Activated CD8-positive, alpha-beta memory T cell treated with anti-CD3 and anti-CD28 coated beads, Interleukin-2, amount 50 U/mL, for 1 hour (primary cell): ENCODE measurements at regions not wholly inside any gene's neighbourhood (a gene's known extent, or its start where the extent isn't known, plus 50 kb on each side); places are given as distances from the start of the nearest gene placed in this dataset.

Experiments
- DNase-seq: peaks from one replicate; pipeline ENCODE4 v3.0.0-alpha.2; 2020; ENCODE audit errors: extremely low read depth

DNA sequence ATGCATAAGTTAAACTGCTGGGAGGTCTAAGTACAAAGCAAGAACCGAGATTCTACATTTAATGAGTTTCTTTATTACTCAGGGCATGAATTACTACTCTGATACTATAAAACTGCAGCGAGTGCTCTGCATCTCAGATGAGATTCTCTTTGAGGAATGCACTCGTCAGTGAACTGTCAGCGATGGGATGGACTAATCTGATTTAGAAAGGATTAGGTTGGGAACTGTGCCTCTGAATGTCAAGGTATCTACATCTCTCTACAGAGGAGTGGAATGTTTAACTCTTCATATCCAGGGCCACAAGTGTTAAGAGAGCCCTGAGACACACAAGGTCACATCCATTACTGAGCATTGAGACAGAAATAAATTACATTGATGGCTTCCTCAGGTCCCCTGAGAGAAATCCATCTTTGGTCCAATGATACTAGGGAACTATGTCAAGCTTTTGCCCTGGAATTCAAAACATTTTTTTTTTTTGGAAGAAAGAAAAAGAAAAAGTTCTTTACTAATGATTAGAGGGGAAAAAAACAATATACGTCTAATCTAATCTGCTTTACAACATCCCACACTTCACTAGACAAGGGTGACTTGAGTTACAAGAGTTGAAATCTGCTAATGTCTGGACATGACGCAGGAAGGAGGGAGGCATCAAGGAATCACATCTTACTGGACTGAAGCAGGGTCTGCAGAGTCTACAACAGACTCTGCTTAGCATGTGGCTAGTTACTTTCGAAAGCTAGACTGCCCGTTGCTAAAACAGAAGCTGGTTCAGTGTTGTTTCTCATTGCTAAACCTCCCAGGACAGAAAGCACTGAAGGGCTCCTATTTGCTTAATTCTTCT lies 270.0 kb upstream of the TLE4 start:
- DNase-seq = no peak

DNA sequence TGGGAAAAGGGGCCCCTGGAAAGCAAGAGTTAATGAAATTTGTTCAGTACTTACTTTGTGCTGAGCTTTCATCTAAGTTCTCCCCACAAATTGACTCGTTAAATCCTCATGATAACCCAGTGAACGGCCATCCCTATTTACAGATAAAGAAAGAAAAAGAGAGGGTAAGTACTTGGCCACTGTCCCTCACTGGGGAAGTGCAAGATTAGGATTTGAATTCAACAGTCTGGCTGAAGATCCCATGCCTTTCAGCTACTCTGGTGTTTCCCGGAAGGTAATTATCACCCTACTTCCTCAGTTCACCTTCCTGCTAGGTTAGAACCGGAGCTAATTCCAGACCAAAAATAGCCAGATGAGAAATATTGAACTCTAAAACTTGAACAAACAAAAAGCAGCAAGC lies 269.2 kb upstream of the TLE4 start:
- DNase-seq = no peak

DNA sequence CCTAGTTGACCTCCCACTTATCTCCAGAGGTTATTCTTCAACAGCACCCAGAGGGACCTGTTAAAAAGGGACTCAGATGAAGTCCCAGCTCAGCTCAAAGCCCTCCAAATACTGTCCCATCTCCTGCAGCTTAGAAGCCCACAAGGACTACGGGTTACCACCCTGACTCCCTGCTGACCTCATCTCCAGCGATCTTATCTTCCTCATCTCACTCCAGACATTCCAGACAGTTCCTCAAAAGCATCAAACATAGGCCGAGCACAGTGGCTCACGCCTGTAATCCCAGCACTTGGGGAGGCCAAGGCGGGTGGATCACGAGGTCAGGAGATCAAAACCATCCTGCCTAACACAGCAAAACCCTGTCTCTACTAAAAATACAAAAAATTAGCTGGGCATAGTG lies 263.8 kb upstream of the TLE4 start:
- no peak for DNase-seq

DNA sequence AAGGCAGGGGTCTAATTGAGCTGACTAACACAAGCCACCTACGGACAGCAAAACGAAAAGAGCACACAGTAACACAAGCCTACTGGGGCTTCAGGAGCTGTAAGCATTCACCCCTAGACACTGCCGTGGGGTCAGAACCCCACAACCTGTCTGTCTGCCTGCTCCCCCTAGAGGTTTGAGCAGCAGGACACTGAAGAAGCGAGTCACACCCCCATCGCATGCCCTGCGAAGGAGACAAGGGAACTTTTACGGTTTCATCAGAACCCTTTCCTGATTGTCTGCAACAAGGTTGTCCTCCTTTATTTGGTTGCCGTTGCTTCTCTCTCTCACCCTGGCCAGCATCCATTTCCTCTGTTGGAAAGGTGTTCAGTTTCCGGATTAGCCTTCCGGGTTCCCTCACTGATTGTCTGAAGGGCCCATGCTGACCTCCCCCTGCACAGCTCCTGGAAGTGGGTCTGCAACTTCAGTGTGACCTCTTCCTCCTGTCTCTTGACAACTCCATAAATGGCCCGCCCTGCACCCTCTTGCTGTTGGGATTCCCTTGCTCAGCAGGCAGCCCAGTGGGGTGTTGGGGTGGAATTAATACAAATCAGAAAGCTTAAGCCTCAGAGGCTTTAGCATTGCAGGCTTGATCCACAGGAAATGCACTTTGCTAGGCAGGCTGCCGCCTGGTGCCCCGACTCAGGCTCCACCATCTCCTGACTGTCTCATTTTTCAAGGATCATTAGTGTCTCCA lies 258.9 kb upstream of the TLE4 start:
- DNase-seq = no peak

DNA sequence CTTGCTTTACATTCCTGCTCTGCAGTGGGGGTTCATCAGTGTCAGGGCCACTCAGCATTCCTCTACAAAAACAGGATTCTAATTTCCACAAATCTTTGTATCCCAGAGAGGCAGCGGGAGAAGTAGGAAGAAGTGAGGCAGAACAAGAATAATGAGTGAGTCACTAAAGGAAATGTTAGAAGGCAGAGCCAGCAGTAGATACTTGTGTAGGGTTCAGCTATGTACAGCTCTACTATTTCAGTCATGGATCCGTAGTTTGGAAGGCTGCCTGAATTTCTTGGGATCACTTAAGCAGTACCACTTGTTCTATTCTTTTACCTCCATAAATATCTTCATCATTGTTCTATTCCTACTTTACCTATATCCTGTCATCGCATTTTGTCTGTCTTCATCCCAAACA lies 246.3 kb upstream of the TLE4 start:
- DNase-seq = no peak

DNA sequence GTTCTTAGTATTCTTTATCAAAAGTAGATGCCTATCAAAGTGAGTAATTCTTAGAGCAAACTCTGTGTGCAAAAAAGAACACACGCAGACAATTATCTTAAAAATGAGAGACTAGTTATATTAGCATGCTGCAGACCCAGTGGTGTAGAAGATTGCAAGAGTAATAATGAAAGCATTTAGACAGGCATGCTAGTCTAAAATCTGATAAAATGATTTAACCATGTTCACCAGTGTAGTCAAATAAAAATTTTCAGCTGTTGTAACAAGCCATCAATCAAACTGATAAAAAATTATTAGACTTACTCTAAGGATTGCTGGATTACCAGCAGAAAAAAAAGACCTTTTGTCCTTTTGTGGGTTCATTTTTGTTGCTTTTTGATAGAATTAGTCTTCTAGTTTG lies 241.9 kb upstream of the TLE4 start:
- DNase-seq = no peak

DNA sequence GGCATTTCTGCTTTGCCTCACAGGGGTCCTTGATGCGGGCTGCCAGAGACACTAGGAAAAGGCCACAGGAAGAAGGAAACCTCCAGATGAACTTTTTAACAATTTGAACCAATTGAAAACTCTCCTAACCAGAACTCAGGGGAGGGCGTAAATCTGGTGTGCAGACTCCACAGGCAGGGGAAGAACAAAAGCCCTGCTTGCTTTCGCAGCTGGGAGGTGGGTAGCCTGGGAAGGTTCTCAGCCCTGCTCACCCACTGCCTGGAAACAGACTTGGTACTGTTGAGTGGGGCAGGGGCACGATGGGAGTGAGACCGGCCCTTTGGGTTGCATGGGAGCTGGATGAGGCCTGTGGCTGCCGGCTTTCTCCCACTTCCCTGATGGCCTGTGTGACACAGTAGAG lies 237.8 kb upstream of the TLE4 start:
- DNase-seq = no peak

DNA sequence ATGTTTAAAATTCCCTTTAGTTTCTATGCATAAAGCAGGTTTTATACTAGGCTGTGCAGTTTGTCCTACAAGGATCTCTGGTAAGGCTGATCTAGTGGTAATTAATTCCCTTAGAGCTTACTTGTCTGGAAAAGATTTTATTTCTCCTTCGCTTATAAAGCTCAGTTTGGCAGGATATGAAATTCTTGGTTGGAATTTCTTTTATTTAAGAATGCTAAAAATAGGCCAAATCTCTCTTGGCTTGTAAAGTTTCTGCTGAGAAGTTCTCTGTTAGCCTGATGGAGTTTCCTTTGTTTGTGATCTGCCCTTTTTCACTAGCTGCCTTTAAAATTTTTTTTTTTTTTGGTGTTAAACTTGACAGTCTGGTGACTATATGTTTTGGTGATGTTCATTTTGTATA lies 237.1 kb upstream of the TLE4 start:
- DNase-seq = no peak

DNA sequence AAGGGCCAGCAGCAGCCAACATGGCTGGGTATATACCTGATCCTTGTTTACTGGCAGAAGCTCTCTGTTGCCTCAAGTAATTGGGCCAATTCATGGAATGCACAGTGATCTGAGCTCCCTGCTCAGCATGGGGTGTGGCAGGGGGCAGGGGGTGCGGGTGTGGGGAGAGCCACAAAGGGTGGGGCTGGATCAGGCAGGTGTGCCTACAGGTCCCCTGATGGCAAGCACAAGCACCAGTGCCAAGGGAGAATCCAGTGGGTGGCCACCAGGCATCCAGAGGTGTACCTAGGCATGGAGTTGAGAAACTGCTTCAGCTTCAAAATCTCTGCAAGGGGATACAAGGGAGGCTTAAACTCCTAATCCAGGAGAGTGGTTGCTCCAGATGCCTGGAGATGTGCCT lies 235.8 kb upstream of the TLE4 start:
- DNase-seq = no peak

DNA sequence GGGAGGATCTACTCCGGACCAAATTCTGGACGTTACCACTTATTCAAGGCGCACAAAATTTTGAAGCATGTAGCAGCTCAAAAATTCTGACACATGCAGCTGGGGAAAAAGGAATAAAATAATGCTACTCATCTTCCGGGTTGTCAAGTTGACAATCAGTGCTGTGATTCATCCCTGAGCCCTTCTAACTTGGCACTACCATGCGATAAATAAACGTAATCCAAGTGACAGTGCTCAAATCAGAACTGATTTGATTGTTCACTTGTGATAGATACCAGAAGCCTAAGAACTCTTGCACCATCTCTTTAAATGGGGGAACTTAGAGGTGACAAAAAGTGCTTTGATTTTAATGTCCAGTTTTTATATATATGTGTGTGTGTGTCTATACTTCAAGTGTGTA lies 230.2 kb upstream of the TLE4 start:
- DNase-seq = no peak

DNA sequence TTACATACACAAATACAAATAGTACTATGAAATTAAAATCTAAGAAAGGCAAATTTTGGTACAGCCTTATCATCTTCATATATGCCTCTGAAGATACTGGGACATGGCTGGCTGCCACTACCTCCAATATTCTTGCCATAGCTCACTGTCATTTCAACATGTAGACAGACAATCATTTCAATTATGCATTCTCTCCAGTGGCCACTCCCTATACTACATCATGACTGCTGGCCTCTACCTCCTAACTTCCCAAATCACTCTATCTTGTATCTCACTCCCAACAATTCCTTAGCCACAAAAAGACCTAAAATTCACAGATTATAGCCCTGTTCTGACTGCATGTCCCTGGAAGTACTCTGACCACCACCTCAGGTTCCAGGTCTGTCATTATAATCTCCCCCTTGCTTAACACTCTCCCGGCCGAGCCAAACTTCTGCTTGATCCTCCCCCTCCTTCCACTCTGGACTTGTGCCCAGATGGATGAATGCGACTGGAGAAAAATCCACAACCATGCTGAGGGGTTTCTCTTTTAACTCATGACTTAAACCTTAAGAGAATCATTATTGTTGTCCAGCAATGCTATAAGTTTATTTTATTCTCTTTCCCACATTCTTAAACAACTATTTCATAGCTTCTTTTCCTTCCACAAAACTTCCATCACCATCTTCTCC lies 225.3 kb upstream of the TLE4 start:
- no peak for DNase-seq

DNA sequence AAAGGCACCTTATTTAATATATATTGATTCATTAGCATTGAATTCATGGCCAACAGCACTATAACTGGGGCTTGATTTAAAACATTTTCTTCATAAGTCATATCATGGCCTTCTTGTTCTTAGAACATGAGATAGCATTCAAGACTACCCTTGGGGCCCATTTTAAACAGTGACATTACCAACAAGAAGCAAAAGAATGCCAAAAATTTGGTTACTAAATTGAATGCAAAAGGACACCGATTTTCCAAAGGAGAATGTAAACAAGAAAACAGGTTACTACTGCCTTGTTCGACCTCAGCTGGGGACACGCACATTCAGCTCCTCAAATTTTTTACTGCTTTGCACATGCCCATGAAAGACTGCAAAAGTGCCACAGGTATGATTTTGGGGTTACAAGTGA lies 219.4 kb upstream of the TLE4 start:
- no peak for DNase-seq

DNA sequence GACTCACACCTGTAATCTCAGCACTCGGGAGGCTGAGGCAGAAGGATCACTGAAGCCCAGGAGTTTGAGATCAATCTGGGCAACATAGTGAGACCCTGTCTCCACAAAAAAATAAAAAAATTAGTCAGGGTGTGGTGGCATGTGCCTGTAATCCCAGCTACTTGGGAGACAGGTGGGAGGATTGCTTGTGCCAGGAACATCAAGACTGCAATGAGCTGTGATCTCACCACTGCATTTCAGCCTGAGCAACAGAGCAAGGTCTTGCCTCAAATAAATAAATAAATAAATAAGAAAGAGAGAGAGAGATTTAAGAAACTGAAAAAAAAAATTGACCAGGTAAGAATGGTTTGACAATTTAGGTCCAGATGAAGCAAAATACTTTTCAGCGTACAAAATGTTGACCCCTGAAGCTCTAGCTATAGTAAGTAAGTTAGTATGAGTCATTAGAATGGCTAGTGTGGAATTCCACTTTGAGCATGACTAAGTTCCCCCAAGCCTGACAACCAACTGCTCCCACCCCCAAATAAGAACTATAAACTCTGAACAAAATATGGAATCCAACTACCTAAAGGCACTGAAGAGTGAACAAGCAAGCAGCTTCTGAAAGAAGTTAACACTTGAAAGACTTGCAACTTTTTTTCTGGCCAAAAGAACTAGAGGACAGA lies 217.8 kb upstream of the TLE4 start:
- no peak for DNase-seq

DNA sequence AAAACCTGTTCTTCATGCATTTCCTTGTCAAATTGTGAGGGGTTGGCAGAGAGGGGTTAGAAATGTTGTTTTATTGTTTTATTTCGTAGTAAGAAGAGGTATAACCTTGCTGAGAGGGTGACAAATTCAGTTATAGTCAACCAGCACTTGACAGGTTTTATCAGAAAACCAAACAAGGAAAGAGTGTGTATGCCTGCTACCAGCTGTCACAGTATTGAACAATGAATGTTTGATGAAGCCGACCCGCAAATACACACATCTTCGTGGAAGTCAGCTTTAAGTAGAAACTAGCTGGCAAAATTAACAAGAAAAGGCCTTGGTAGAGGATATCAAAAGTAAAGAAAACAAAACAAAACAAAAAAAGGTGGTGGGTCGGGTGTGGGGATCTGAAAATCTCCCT lies 214.6 kb upstream of the TLE4 start:
- no peak for DNase-seq

DNA sequence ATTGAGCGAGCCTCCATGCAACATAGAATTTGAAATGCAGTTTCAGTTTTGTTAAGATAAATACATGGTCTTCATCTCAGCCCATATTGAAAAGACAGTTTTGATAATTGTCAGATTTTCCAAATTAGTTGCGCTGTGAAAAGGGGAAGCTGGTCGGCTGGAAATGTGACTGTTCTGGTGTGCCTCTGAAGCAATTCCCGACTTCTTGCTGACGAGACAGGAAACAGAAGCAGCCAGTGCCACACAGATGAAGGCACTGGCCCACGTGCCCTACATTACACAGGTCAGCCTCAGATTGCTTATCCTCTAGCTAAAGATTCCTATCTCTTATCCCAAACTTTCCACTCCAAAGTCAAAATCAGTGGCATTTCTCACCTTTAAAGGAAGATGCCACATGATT lies 214.1 kb upstream of the TLE4 start:
- DNase-seq = no peak

DNA sequence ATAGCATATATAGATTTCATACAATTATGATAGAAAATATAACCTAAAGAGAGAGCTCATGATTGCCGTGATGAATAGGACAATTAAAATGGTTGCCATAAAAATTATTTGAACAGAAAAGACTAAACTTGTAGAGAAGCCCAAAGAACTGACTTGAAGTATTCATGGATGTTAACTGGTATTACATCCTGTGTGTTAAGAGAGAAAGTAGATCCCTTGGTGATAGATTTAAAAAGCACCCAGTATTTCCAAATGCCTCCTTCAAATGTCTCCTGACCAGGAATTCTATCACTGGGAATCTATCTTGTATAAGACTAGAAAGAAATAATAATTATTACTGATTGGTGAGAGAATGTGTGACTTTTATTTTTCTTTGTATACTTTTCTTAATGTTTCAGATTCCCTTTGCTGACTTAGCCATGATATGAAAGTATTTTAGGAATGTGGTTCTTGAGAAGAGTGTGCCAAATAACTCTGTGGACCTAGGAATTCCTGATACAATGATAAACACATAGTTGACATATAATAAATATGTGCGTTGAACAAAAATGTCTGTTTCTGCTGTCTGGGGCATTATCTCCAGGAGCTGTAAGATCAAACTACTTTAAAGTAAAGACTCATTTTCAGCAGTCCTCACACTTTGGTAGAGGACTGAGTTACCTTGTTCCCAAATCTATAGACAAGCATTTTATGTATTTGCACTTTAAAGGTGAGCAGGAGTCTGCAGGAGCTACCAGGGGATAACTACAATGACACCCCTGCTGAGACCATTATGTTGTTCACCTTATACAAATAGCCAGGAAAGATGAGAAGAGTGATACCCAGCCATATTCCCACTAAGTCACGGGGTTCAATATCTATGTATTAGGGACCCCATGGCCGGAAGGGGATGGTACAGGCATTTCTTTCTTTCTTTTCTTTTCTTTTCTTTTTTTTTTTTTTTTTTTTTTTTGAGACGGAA lies 211.1 kb upstream of the TLE4 start:
- DNase-seq = no peak

DNA sequence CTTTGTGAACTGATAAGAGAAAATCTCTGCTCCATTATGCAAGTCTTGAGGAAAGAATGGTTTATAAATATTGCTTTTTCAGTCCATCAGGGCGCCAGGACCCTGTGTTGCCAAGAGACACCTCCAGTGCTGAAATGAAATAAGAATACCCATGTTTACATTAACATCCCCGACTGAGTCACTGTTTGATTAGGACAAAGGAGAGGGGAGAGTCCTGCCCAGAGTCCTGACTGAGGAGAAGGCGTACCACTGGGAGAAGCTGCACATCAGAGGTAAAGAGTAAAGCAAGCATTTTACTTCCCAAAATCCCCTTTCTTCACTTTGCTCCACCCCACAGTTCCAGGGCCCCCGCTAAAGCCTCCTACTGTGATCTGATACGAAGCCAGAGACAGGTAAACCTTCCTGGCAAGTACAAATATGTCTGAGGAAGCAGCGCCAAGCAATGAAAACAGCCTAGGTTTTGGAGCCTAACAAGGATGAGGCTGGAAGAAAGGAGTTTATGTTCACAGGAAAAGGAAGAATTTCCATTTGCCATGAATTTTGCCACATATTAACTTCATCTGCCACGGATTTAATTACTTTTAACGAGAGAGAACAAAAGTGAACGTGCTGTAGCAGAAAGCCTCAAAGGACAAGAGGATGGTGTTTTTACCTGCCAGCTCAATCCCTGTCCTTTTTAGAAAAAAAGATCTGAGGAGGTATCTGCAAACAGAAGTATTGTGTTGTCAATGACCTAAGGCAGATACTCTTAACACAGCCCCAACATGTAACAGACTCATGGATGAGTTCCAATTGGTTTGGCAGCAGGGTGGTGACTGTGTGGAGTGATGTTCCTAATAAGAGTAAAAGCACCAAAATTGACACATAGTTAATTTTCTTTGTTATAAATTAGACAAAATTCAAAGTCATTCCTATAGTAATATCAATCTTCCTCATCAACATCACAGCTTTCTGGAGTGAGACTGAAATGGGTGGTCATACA lies 209.4 kb upstream of the TLE4 start:
- DNase-seq = no peak

DNA sequence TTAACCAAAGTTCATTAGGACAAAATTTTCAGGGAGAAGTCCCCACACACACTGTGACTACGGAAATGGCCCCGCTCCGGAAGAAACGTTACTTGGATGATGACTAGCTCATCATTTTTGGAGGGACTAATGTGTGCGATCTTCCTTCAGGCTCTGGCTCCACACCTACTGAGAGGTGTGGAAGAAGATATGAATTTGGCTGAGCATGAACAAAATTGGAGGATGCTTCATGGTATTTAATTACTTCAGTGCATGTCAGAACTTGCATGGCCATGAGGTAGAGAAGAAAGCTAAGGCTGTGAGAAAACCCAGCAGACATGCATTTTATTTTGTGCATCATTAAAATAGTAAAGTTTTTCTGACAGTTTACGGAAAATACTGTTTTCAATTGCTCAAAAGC lies 202.1 kb upstream of the TLE4 start:
- no peak for DNase-seq

DNA sequence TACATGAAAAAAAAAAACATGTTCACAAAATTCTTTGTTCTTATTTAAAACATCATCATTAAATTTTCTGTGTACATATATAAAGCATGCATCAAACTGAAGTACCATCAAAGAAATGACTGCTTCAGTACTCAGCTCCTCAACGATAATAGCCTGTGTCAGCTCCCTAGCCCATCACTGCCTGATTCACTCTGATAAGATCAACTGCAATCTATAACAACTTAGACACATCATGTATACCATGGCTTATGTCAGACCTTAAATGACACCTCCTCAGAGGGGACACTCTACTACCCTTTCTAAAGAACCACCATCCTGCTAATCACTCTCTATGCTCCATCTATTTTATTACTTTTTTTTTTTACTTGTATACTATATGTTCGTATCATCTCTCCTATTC lies 200.5 kb upstream of the TLE4 start:
- no peak for DNase-seq

DNA sequence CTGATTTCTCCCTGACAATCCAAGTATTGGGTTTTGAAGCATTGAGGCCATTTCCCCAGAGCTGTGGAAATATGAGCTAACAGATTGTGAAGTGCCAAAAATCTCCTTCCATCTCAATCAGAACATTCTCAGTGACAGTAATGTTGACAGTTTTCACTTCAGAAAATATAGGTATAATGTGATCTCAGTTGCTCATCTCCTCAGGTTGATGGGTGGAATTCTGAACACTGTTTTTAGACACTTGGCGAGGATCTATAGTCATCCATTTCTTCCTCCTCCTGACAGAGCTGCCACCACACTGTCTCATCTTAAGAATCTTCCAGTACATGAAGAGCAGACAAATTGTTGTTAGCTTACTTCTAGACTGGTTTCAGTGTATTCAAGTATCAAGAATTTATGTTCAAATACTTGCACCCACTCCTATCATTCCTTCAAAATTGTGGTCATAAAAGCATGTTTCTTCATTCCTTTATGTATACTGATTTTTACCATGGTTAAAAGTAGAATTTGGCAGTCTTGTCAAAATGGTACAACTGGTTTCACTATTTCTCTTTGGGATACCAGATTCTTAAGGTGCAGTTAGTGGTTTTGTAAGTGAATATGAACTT lies 199.7 kb upstream of the TLE4 start:
- DNase-seq = no peak
